NT2/D1 (cell line): ENCODE measurements at regions not wholly inside any gene's neighbourhood (a gene's known extent, or its start where the extent isn't known, plus 50 kb on each side); places are given as distances from the start of the nearest gene placed in this dataset.

Source experiments
- SUZ12 ChIP-seq: IDR thresholded peaks from 2 replicates; pipeline ENCODE4 v1.6.1; 2011; ENCODE audit not compliant: insufficient read length, insufficient read depth; ENCODE audit errors: extremely low read depth
- YY1 ChIP-seq: IDR thresholded peaks from 2 replicates; pipeline ENCODE4 v1.6.1; 2011; ENCODE audit not compliant: insufficient read length, insufficient read depth
- ZNF274 ChIP-seq: IDR thresholded peaks from 2 replicates; pipeline ENCODE4 v1.6.1; 2011; ENCODE audit warnings: mild to moderate bottlenecking, low read depth, low read length

DNA sequence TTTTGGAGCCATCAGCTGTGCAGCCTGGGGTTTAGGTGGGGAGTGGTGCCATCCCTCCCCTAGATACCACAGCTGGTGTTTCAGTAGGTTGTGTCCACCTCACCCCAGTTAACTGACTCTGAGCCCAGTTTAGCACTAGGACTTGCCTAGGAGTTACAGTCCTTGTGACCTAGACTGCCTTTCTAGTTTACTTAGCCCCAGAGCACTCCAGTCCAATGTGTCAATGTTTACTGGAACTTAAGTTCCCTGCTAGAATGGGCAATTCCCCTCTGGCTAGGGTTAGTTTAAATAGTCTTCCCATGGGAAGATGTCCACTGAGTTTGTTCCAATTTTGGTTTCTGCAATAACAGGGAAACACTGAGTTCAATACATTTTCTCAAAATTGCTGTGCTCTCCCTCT is 909.2 kb downstream of the CCDC85A start:
- TF ChIP-seq SUZ12: no peak
- TF ChIP-seq YY1: no peak
- no peak for TF ChIP-seq ZNF274
